Esophagus squamous epithelium (tissue), 4 donors: ENCODE measurements at regions not wholly inside any gene's neighbourhood (a gene's known extent, or its start where the extent isn't known, plus 50 kb on each side); places are given as distances from the start of the nearest gene placed in this dataset.

ENCODE experiments used
- CTCF ChIP-seq, 6 experiments: fragments of 450-650 bp in 4 of 6; fragments of 200-600 bp in 2 of 6; sonication (generic) in 2 of 6; IDR thresholded peaks; one replicate each; pipeline ENCODE4 v1.5.1; 2016 to 2019; ENCODE audit warnings: antibody characterized with exemption in 6 of 6, mild to moderate bottlenecking in 4 of 6, moderate library complexity in 4 of 6
- POLR2A ChIP-seq, 4 donors: fragments of 450-650 bp; IDR thresholded peaks; one replicate each; pipeline ENCODE4 v1.6.1; 2017; ENCODE audit warnings: antibody characterized with exemption in 4 of 4, mild to moderate bottlenecking in 4 of 4, moderate library complexity in 3 of 4

DNA sequence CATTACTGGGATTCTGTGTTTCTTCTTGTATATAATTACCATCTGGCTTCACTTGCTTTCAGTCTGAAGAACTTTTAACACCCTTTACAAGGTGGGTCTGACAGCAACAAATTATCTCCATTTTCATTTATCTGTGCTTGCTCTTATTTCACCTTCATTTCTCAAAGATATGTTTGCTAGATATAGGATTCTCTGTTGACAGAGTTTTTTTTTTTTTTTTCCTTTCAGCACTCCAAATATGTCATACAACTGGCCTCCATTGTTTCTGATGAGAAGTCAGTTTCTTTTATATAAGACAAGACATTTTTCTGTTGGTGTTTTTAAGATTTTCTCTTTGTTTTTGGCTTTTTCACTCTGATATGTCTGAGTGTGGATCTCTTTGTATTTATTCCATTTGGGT is 59.3 kb upstream of the TACR1 start:
- TF ChIP-seq CTCF (IDR thresholded peaks at IDR 0.05) (no peak), POLR2A (IDR thresholded peaks at IDR 0.05) (no peak)
